ENCODE measurements at regions not wholly inside any gene's neighbourhood (a gene's known extent, or its start where the extent isn't known, plus 50 kb on each side); places are given as distances from the start of the nearest gene placed in this dataset.

DNA sequence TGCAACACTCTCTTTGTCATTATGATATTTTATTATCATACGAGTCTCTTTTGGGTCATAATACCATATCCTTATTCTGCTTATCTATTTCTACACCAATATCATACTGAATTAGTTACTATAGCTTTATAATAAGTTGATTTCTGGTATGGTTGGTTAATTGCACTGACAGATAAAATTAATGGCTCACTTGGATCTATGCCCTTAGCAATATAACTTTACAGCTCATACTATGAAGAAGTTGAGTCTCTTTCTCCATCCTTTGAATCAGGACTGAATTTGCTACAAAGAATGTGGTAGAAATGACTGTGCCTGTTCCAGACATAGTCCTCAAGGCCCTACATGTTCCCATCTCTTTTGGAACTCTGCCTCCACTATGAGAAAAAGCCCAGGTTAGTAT lies 139.7 kb upstream of the DYRK2 start:
- 88 to 93% methylated on average over 1 of the region's 1 CpG for WGBS, 2 donors
- no peak overlapping the region for H3K27ac ChIP-seq
- no peak overlapping the region for H3K4me3 ChIP-seq
- no peak for FAIRE-seq
- no peaks in the 10 kb centered on the region for H3K27me3 ChIP-seq
- intact Hi-C loops (cut with DNase I), result no loop called here
- H3K9me3 ChIP-seq, result no peaks in the 10 kb centered on the region
- ATAC-seq, result no peak
- no peaks in the 10 kb centered on the region for H3K4me1 ChIP-seq
- TF ChIP-seq, protein P1, sequence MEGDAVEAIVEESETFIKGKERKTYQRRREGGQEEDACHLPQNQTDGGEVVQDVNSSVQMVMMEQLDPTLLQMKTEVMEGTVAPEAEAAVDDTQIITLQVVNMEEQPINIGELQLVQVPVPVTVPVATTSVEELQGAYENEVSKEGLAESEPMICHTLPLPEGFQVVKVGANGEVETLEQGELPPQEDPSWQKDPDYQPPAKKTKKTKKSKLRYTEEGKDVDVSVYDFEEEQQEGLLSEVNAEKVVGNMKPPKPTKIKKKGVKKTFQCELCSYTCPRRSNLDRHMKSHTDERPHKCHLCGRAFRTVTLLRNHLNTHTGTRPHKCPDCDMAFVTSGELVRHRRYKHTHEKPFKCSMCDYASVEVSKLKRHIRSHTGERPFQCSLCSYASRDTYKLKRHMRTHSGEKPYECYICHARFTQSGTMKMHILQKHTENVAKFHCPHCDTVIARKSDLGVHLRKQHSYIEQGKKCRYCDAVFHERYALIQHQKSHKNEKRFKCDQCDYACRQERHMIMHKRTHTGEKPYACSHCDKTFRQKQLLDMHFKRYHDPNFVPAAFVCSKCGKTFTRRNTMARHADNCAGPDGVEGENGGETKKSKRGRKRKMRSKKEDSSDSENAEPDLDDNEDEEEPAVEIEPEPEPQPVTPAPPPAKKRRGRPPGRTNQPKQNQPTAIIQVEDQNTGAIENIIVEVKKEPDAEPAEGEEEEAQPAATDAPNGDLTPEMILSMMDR (IDR thresholded peaks at IDR 0.05), result no peak
- no peak for DNase-seq
- H3K36me3 ChIP-seq, result no peaks in the 10 kb centered on the region

DNA sequence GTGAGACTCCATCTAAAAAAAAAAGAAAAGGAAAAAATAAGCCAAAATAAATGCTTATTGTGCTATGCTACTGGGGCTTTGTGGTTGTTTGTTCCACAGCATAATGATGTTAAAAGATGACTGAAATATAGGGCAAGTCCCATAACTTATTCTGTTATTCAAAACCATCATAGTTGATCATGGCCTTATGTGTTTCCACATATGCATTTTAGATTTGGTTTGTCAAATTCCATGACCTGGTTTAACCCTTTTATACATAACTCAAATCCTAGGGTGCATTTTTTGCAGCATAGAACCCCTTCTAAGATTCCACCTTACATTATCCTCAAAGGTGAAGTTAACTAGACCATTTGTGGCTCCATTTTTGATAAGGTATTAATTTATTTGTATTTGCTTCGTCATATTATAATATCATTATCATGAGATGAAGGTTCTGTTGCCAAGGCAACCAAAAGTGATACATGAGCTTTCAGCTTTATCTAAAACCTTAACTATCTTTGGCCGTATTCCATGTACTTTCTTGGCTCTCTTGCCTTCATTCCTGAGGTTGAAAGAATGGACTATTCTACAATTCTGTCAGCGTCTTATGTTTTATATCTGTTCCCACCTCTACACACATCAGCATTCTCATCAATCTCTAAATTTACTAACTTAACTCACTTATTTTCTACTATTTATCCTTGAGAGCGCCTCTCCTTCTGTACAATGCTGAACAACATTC lies 138.7 kb upstream of the DYRK2 start:
- DNase-seq (no peak), FAIRE-seq (no peak), ATAC-seq (no peak)
- WGBS, 2 donors, result 38 to 42% methylated on average over 4 of the region's 4 CpGs
- no peaks in the 10 kb centered on the region for H3K4me1 ChIP-seq
- TF ChIP-seq, protein P1 (IDR thresholded peaks at IDR 0.05), result no peak
- no peaks in the 10 kb centered on the region for H3K9me3 ChIP-seq
- H3K27me3 ChIP-seq, result no peaks in the 10 kb centered on the region
- H3K36me3 ChIP-seq, result no peaks in the 10 kb centered on the region
- H3K4me3 ChIP-seq, result no peak overlapping the region
- intact Hi-C loops (cut with DNase I), result no loop called here
- H3K27ac ChIP-seq, result no peak overlapping the region

DNA sequence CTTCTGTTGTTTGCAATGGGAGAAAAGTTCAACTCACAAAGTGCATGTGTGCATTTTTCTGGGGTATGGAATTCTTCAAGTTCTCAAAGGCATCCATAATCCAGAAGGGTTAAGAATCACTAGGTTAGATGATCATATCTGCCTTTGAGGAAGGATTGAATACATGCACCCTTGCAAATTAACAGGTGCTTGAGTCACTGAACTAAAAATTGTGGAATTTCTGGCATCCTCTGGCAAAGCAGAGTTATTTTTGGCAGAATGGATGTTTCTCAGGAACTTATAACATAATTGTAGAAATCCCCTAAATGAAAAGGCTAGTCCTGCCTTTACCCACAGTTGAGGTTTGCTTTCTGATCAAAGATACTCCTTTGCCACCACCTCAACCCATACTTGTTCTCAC lies 136.5 kb upstream of the DYRK2 start:
- no peak for FAIRE-seq

DNA sequence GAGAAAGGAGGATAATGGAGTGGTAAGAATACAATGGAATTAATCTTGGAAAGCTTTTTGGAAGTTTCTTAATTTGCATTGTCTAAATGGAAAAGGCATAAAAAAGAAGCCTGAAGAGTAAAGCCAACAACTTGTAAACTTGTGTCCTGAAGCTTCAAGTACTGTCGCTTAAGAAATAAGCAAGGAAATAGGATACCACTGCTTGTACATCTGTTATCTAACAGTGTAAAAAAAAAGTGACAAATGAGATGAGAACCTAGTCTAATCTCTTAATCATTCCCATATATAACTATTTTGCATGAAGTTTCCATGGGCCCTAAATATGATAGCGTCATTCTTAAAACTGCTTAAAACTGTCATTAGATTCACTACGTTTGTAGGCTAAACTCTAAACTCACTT lies 134.0 kb upstream of the DYRK2 start:
- no peak overlapping the region for H3K27ac ChIP-seq
- WGBS, 2 donors, result 80 to 87% methylated on average over 3 of the region's 3 CpGs
- H3K9me3 ChIP-seq, result no peaks in the 10 kb centered on the region
- H3K27me3 ChIP-seq, result no peaks in the 10 kb centered on the region
- intact Hi-C loops (cut with DNase I), result no loop called here
- DNase-seq (no peak), FAIRE-seq (no peak), ATAC-seq (no peak)
- TF ChIP-seq, protein P1 (IDR thresholded peaks at IDR 0.05), result no peak
- H3K4me1 ChIP-seq, result peaks cover 0 to 19% (median 10%) of the 10 kb centered on the region in 3 donors
- no peaks in the 10 kb centered on the region for H3K36me3 ChIP-seq
- H3K4me3 ChIP-seq, result no peak overlapping the region

More for the DNA sequence above, 136.5 kb upstream of the DYRK2 start:
- Histone ChIP-seq H3K27ac (no peak overlapping the region), H3K9me3 (no peaks in the 10 kb centered on the region), H3K4me1 (peaks cover 0 to 19% (median 10%) of the 10 kb centered on the region in 3 donors), H3K27me3 (no peaks in the 10 kb centered on the region), H3K4me3 (no peak overlapping the region), H3K36me3 (no peaks in the 10 kb centered on the region)
- intact Hi-C loops (cut with DNase I), result no loop called here
- DNase-seq, result no peak
- TF ChIP-seq, protein P1 (IDR thresholded peaks at IDR 0.05), result no peak
- ATAC-seq, result no peak

DNA sequence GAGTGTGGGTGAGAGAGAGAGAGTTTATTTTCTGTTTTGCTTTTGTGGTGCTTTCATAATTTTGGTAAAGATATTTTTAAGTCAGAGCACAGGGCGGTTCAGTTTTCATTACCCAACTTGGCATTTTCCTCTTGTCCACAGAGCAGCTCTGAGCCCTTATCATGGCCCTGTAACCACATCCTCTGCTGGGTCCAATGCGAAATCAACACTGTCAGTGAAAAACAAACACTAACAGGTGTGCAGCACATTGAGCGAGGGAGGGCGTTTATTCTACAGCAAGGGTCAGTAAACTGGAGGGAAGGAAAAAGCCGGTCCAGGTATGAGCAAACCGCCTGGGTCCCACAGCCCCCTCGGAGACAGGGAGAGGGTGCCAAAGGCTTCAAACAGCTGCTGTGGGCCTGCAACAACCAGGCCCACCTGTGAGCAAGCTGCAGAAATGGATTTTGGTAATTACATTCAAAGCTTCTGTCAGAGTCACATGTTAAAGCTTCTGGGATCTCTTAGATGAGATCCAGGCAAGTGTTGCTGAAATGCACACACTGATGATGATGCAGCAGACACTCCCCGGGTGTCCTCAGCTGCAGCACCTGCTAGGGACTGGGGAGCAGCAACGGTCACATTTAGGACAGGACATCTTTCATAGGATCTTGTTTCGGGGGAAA lies 132.7 kb upstream of the DYRK2 start:
- TF ChIP-seq, protein P1 (IDR thresholded peaks at IDR 0.05), result no peak
- H3K4me1 ChIP-seq, result peaks cover 0 to 19% (median 10%) of the 10 kb centered on the region in 3 donors
- no peaks in the 10 kb centered on the region for H3K27me3 ChIP-seq
- 52 to 61% methylated on average over 10 of the region's 10 CpGs for WGBS, 2 donors
- H3K36me3 ChIP-seq, result no peaks in the 10 kb centered on the region
- H3K9me3 ChIP-seq, result no peaks in the 10 kb centered on the region
- intact Hi-C loops (cut with DNase I), result no loop called here
- H3K27ac ChIP-seq, result no peak overlapping the region
- no peak overlapping the region for H3K4me3 ChIP-seq
- peak; percentile 55 to 90 (median 84) for ATAC-seq
- DNase-seq, result peak in 3 of 6 donors; percentile 21 to 50 (median 49)
- no peak for FAIRE-seq
